ENCODE measurements at regions not wholly inside any gene's neighbourhood (a gene's known extent, or its start where the extent isn't known, plus 50 kb on each side); places are given as distances from the start of the nearest gene placed in this dataset.
"Not testable (repeated sequence)": the region's sequence is repeated elsewhere in the genome, so short reads cannot be mapped to it uniquely, and the experiment has no call there.

- H3K27me3 Mint-ChIP-seq (ENCODE audit: insufficient read depth), result no peaks in the 10 kb centered on the region
- DNase-seq (ENCODE audit: low spot score), result no peak
- H3K27ac Mint-ChIP-seq, result no peak overlapping the region
- intact Hi-C loops (cut with micrococcal nuclease), result no loop called here
- no peaks in the 10 kb centered on the region for H3K4me1 Mint-ChIP-seq (ENCODE audit: low read depth)
- H3K36me3 Mint-ChIP-seq (ENCODE audit: low read depth), result no peaks in the 10 kb centered on the region
- no peak overlapping the region for H3K4me3 Mint-ChIP-seq
- no peaks in the 10 kb centered on the region for H3K9me3 Mint-ChIP-seq
Measured at GRCh38 chr4:131644619-131645018, 1504.5 kb upstream of the PCDH10 start.

- DNase-seq (ENCODE audit: low spot score), result no peak
- H3K27ac Mint-ChIP-seq, result no peak overlapping the region
- H3K4me3 Mint-ChIP-seq, result no peak overlapping the region
- H3K4me1 Mint-ChIP-seq (ENCODE audit: low read depth), result no peaks in the 10 kb centered on the region
- H3K9me3 Mint-ChIP-seq, result no peaks in the 10 kb centered on the region
- intact Hi-C loops (cut with micrococcal nuclease), result no loop called here
- H3K36me3 Mint-ChIP-seq (ENCODE audit: low read depth), result no peaks in the 10 kb centered on the region
- no peaks in the 10 kb centered on the region for H3K27me3 Mint-ChIP-seq (ENCODE audit: insufficient read depth)
Measured at GRCh38 chr4:131649227-131649626, 1499.9 kb upstream of the PCDH10 start.

- Mint-ChIP-seq H3K36me3 (ENCODE audit: low read depth) (no peaks in the 10 kb centered on the region), H3K4me1 (ENCODE audit: low read depth) (no peaks in the 10 kb centered on the region)
Measured at GRCh38 chr4:131650951-131651350, 1498.1 kb upstream of the PCDH10 start.

GRCh38 chr4:131683314-131683713 is 1465.8 kb upstream of the PCDH10 start:
- H3K36me3 Mint-ChIP-seq (ENCODE audit: low read depth); intact Hi-C loops (cut with micrococcal nuclease); H3K4me1 Mint-ChIP-seq (ENCODE audit: low read depth); H3K9me3 Mint-ChIP-seq; H3K4me3 Mint-ChIP-seq; DNase-seq (ENCODE audit: low spot score); H3K27ac Mint-ChIP-seq; H3K27me3 Mint-ChIP-seq (ENCODE audit: insufficient read depth): not testable (repeated sequence)

More at GRCh38 chr4:131650951-131651350, 1498.1 kb upstream of the PCDH10 start:
- H3K4me3 Mint-ChIP-seq, result no peak overlapping the region
- intact Hi-C loops (cut with micrococcal nuclease), result no loop called here
- no peak for DNase-seq (ENCODE audit: low spot score)
- no peaks in the 10 kb centered on the region for H3K27me3 Mint-ChIP-seq (ENCODE audit: insufficient read depth)
- H3K27ac Mint-ChIP-seq, result no peak overlapping the region
- no peaks in the 10 kb centered on the region for H3K9me3 Mint-ChIP-seq

- Mint-ChIP-seq H3K27me3 (ENCODE audit: insufficient read depth) (no peaks in the 10 kb centered on the region), H3K9me3 (peaks cover 6% of the 10 kb centered on the region), H3K36me3 (ENCODE audit: low read depth) (no peaks in the 10 kb centered on the region), H3K4me1 (ENCODE audit: low read depth) (no peaks in the 10 kb centered on the region), H3K27ac (no peak overlapping the region), H3K4me3 (no peak overlapping the region)
- no peak for DNase-seq (ENCODE audit: low spot score)
- intact Hi-C loops (cut with micrococcal nuclease), result no loop called here
Measured at GRCh38 chr4:131721883-131722282, 1427.2 kb upstream of the PCDH10 start.

GRCh38 chr4:131723069-131723468 is 1426.0 kb upstream of the PCDH10 start:
- DNase-seq (ENCODE audit: low spot score); H3K36me3 Mint-ChIP-seq (ENCODE audit: low read depth); H3K9me3 Mint-ChIP-seq; H3K27me3 Mint-ChIP-seq (ENCODE audit: insufficient read depth); H3K27ac Mint-ChIP-seq; H3K4me1 Mint-ChIP-seq (ENCODE audit: low read depth); H3K4me3 Mint-ChIP-seq; intact Hi-C loops (cut with micrococcal nuclease): not testable (repeated sequence)

GRCh38 chr4:131724847-131725246 is 1424.2 kb upstream of the PCDH10 start:
- intact Hi-C loops (cut with micrococcal nuclease); H3K36me3 Mint-ChIP-seq (ENCODE audit: low read depth); H3K27ac Mint-ChIP-seq; H3K27me3 Mint-ChIP-seq (ENCODE audit: insufficient read depth); H3K4me1 Mint-ChIP-seq (ENCODE audit: low read depth); H3K9me3 Mint-ChIP-seq: not testable (repeated sequence)
- DNase-seq (ENCODE audit: low spot score), result peak; percentile 59
- peak overlapping the region; percentile 22 for H3K4me3 Mint-ChIP-seq

GRCh38 chr4:131725521-131725920 is 1423.6 kb upstream of the PCDH10 start:
- DNase-seq (ENCODE audit: low spot score); H3K27me3 Mint-ChIP-seq (ENCODE audit: insufficient read depth); H3K36me3 Mint-ChIP-seq (ENCODE audit: low read depth); H3K27ac Mint-ChIP-seq; intact Hi-C loops (cut with micrococcal nuclease); H3K9me3 Mint-ChIP-seq; H3K4me1 Mint-ChIP-seq (ENCODE audit: low read depth): not testable (repeated sequence)
- H3K4me3 Mint-ChIP-seq, result peak overlapping the region; percentile 30

GRCh38 chr4:131726940-131727339 is 1422.2 kb upstream of the PCDH10 start:
- DNase-seq (ENCODE audit: low spot score); H3K4me1 Mint-ChIP-seq (ENCODE audit: low read depth); H3K27me3 Mint-ChIP-seq (ENCODE audit: insufficient read depth); H3K4me3 Mint-ChIP-seq; intact Hi-C loops (cut with micrococcal nuclease); H3K27ac Mint-ChIP-seq; H3K9me3 Mint-ChIP-seq; H3K36me3 Mint-ChIP-seq (ENCODE audit: low read depth): not testable (repeated sequence)

- H3K27ac Mint-ChIP-seq, result peak overlapping the region; percentile 72
- H3K4me1 Mint-ChIP-seq (ENCODE audit: low read depth), result not testable (repeated sequence)
- peak overlapping the region; percentile 83 for H3K4me3 Mint-ChIP-seq
Measured at GRCh38 chr4:131727418-131727817, 1421.7 kb upstream of the PCDH10 start.

GRCh38 chr4:131729205-131729604 is 1419.9 kb upstream of the PCDH10 start:
- intact Hi-C loops (cut with micrococcal nuclease); H3K27ac Mint-ChIP-seq; H3K4me3 Mint-ChIP-seq; H3K36me3 Mint-ChIP-seq (ENCODE audit: low read depth); H3K27me3 Mint-ChIP-seq (ENCODE audit: insufficient read depth); H3K9me3 Mint-ChIP-seq; H3K4me1 Mint-ChIP-seq (ENCODE audit: low read depth); DNase-seq (ENCODE audit: low spot score): not testable (repeated sequence)

More at GRCh38 chr4:131727418-131727817, 1421.7 kb upstream of the PCDH10 start:
- intact Hi-C loops (cut with micrococcal nuclease); H3K9me3 Mint-ChIP-seq; DNase-seq (ENCODE audit: low spot score); H3K27me3 Mint-ChIP-seq (ENCODE audit: insufficient read depth); H3K36me3 Mint-ChIP-seq (ENCODE audit: low read depth): not testable (repeated sequence)

GRCh38 chr4:131729716-131730398 is 1419.2 kb upstream of the PCDH10 start:
- H3K9me3 Mint-ChIP-seq; H3K27me3 Mint-ChIP-seq (ENCODE audit: insufficient read depth); DNase-seq (ENCODE audit: low spot score); H3K36me3 Mint-ChIP-seq (ENCODE audit: low read depth); H3K4me1 Mint-ChIP-seq (ENCODE audit: low read depth); H3K4me3 Mint-ChIP-seq; intact Hi-C loops (cut with micrococcal nuclease); H3K27ac Mint-ChIP-seq: not testable (repeated sequence)

GRCh38 chr4:131730574-131730973 is 1418.5 kb upstream of the PCDH10 start:
- H3K4me1 Mint-ChIP-seq (ENCODE audit: low read depth); H3K4me3 Mint-ChIP-seq; intact Hi-C loops (cut with micrococcal nuclease); DNase-seq (ENCODE audit: low spot score); H3K27ac Mint-ChIP-seq; H3K9me3 Mint-ChIP-seq; H3K36me3 Mint-ChIP-seq (ENCODE audit: low read depth); H3K27me3 Mint-ChIP-seq (ENCODE audit: insufficient read depth): not testable (repeated sequence)

GRCh38 chr4:131732034-131732630 is 1417.0 kb upstream of the PCDH10 start:
- H3K27me3 Mint-ChIP-seq (ENCODE audit: insufficient read depth); intact Hi-C loops (cut with micrococcal nuclease); H3K4me3 Mint-ChIP-seq; H3K9me3 Mint-ChIP-seq; H3K27ac Mint-ChIP-seq; H3K36me3 Mint-ChIP-seq (ENCODE audit: low read depth); DNase-seq (ENCODE audit: low spot score); H3K4me1 Mint-ChIP-seq (ENCODE audit: low read depth): not testable (repeated sequence)

Measured in activated T-helper 1 cell treated with anti-CD3 and anti-CD28 coated beads, Interleukin-12 subunit alpha, Interleukin-12 subunit beta, Interleukin-2, Interleukin-4 antibody, amounts not matched to agents 30 ng/mL and 10 ng/mL and 1 ng/mL, durations not matched to agents 14 hours and 24 hours and 36 hours (primary cell).